Stimulated activated CD4-positive, alpha-beta T cell treated with anti-CD3 and anti-CD28 coated beads, Interleukin-15, amount 100 ng/mL, for 1 hour (primary cell): ENCODE measurements at regions not wholly inside any gene's neighbourhood (a gene's known extent, or its start where the extent isn't known, plus 50 kb on each side); places are given as distances from the start of the nearest gene placed in this dataset.
"Not testable (repeated sequence)": the region's sequence is repeated elsewhere in the genome, so short reads cannot be mapped to it uniquely, and the experiment has no call there.

ENCODE experiments used
- DNase-seq, 2 donors: peaks; one replicate each; pipeline ENCODE4 v3.0.0-alpha.2; 2020; ENCODE audit warnings: low read depth in 1 of 2, low spot score in 1 of 2

- no peak for DNase-seq
These were observed 285.7 kb upstream of the USP15 start for GRCh38 chr12:61974461-61974860.

GRCh38 chr12:61985830-61986229 lies 274.4 kb upstream of the USP15 start:
- no peak for DNase-seq

- DNase-seq, result no peak
These were observed 273.0 kb upstream of the USP15 start for GRCh38 chr12:61987173-61987572.

DNA sequence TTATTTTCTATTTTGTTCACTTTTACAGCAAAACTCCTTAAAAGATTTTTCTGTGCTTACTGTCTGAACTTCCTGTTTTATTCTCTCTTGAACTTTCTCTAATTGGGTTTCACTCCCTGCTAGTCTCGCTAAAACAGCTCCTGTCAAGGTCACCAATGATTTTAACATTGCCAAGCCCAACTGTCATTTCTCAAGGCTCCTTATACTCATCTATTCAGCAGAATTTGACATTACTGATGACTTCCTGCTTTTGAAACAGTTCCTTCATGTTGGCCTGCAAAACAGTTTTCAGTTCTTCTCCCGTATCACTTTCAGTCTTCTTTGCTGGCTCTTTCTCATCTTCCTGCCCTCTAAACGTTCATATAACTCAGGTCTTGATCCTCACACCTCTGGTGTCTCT lies 268.5 kb upstream of the USP15 start:
- DNase-seq, result no peak

- no peak for DNase-seq
These were observed 266.4 kb upstream of the USP15 start for GRCh38 chr12:61993734-61994345.

- no peak for DNase-seq
These were observed 263.5 kb upstream of the USP15 start for GRCh38 chr12:61996717-61997116.

GRCh38 chr12:61998791-61999190 lies 261.4 kb upstream of the USP15 start:
- DNase-seq, result no peak

- no peak for DNase-seq
These were observed 260.9 kb upstream of the USP15 start for GRCh38 chr12:61999311-61999710.

GRCh38 chr12:62001424-62001823 lies 258.8 kb upstream of the USP15 start:
- DNase-seq, result no peak

DNA sequence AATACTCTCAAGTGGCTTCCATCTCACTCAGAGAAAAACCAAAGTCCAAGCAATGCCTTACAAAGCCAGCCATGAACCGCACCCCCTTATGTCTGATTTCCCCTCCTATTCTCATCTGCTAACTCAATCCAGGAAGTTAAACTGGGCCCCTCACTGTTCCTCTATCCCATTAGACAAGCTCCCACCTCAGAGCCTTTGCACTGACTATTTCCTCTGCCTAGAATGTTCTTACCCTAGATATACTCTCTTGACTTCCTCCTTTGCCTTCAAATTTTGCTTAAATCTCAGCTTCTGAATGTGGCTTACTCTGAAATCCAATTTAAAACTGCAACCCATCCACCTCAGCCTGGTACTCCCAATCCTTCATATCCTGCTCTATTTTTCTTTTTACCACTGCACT lies 257.0 kb upstream of the USP15 start:
- no peak for DNase-seq

GRCh38 chr12:62003701-62004100 lies 256.5 kb upstream of the USP15 start:
- DNase-seq, result no peak

DNA sequence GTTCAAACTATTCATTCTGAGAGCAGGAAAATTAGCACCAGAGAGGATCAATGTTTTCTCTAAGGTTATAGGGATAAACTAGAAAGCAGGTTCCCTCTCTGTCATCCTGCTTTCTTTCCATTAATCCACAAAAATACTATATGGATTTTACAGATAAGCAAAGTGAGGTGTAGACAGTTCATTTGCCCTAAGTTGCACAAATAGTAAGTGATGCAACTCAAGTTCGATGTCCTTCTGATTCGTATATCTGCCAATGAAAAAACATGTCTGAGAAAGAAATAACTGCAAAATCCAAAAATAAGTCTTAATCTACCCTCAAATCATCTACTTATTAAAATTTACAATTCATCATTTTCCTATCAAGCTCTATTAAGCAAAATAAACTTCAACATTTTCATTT lies 254.6 kb upstream of the USP15 start:
- DNase-seq, result no peak

DNA sequence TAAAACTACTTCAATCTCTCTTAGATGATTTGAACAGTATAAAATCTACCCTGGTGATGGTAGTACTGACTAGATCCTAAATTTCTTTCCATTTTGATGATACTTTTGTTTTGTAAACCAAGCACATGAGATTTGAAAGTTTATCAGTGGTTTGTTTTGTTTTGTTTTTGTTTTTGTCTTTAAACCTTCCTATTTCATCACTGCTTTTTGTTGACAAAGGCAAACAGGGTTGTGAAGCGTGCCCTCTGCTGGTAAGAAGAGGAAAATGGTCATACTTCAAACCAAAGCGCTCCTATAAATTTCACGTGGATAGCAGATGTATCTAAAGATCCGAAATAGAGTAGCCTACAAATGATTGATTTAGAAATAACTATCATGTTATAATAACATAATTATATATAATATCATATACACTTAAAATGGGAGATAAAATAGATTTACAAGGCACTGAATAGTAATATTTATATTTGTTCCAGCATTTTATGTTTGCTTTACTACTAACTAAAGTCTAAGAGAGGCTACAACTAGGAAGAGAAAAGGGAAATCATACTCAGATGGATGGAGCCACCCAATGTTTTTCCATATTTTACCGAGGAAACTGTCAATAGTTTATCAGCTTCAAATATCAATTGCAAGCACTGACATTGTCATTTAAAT lies 254.0 kb upstream of the USP15 start:
- no peak for DNase-seq

GRCh38 chr12:62008703-62009102 lies 251.5 kb upstream of the USP15 start:
- no peak for DNase-seq

DNA sequence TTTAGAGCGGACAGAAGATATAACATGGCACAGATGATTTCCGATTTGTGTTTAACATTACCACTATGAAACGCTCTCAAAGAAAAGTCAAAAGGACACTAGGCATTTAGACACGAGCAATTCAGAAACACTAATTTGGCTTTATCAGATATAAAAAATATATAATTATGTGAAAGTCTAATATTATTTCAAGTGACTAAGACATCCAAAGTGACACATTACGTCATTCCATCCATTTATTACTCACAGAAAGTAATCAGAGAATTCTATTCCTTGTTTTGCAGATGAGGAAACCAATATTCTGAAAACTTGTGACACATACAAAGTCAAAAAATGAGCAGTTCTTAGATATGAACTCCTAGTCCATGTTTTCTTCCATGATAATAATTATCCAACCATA lies 250.8 kb upstream of the USP15 start:
- no peak for DNase-seq

GRCh38 chr12:62010331-62010906 lies 249.8 kb upstream of the USP15 start:
- not testable (repeated sequence) for DNase-seq

- not testable (repeated sequence) for DNase-seq
These were observed 249.2 kb upstream of the USP15 start for GRCh38 chr12:62010973-62011372.

GRCh38 chr12:62014330-62014729 lies 245.9 kb upstream of the USP15 start:
- DNase-seq, result no peak

GRCh38 chr12:62016021-62016420 lies 244.2 kb upstream of the USP15 start:
- DNase-seq, result no peak

DNA sequence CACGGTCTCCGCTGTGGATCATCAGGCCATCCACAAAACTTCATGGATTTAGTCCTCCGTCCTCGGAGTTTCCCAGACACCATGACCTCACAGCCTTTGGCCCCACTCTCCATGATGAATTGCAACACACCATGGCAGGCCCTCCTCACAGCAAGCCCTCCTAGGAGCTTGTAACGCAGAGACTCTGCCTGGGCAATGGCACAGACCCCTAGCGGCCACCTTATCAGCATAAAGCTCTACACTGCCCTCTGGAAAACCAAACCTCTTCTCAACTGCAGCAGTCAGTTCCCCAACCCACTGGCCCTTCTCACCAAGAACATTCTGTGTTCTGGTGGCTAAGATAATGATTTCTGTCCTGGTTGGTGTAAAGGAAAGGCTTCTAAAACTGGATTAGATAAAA lies 238.4 kb upstream of the USP15 start:
- DNase-seq, result no peak

DNA sequence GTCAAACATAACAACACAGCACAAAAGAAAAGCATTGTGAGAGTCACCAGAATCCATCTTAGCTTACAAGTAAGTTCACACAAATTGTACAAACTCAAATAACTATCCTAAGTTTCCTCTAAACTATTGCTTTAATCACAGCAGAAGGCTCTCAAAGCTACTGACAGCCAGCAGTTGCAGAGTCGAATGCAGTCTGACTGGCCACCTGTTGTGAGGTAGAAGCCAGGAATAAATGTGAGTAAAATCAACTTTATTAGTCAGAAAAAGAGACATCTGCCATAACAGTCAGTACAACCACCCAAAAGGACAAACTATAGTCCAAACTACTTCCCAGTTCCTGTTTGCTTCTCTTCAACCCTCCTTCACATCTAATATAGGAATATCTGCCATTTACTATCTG lies 231.7 kb upstream of the USP15 start:
- DNase-seq, result no peak

- DNase-seq, result no peak
These were observed 227.3 kb upstream of the USP15 start for GRCh38 chr12:62032870-62033269.
